Sigmoid colon (tissue), 4 donors: ENCODE measurements at regions not wholly inside any gene's neighbourhood (a gene's known extent, or its start where the extent isn't known, plus 50 kb on each side); places are given as distances from the start of the nearest gene placed in this dataset.

Source experiments
- EP300 ChIP-seq, 4 donors: sonication (generic); formaldehyde crosslinking; IDR thresholded peaks; one replicate each; pipeline ENCODE4 v1.6.1; 2017; ENCODE audit warnings: antibody characterized with exemption in 4 of 4
- TF ChIP-seq, protein P1 (sequence below), 4 experiments: fragments of 450-650 bp in 3 of 4; fragments of 200-600 bp in 1 of 4; IDR thresholded peaks; one replicate each; pipeline ENCODE4 v1.5.1; 2016 to 2019; ENCODE audit warnings: antibody characterized with exemption in 4 of 4, mild to moderate bottlenecking in 3 of 4, moderate library complexity in 2 of 4

DNA sequence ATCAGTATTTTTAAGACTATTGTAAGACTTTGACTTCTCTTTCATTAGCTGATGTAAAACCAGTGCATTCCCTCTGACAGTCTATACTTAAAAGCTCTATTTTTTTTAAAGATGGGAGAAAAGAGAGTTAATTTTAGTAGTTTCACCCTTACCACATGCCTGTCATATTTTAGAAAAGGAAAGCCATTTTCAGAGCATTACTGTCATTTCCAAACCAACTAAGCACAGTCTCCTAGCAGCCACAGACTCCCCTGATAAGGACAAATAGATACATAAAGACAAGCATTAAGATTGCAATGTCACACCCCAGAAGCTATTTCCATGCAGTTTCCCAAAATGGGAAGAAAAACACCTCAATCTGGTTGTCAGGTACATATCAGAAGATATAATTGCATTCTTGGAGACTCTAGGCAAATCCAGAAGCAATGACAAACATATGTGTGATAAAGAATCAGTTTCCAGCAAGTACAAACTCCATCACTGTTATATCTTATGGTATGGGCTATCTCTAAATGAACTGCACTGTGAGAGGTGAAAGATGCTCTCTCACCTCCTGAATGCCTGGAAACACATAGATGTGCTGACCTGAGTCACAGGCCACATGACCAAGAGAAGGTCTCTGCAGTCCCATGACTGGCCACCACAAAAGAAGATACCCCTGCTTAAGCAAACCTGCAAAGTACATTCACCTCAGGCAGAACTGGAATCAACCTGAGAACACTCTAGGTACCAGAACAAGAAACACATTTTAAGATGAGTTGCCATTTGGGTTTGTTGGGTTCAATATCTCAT is 303.3 kb downstream of the POU4F1 start:
- TF ChIP-seq, protein P1, sequence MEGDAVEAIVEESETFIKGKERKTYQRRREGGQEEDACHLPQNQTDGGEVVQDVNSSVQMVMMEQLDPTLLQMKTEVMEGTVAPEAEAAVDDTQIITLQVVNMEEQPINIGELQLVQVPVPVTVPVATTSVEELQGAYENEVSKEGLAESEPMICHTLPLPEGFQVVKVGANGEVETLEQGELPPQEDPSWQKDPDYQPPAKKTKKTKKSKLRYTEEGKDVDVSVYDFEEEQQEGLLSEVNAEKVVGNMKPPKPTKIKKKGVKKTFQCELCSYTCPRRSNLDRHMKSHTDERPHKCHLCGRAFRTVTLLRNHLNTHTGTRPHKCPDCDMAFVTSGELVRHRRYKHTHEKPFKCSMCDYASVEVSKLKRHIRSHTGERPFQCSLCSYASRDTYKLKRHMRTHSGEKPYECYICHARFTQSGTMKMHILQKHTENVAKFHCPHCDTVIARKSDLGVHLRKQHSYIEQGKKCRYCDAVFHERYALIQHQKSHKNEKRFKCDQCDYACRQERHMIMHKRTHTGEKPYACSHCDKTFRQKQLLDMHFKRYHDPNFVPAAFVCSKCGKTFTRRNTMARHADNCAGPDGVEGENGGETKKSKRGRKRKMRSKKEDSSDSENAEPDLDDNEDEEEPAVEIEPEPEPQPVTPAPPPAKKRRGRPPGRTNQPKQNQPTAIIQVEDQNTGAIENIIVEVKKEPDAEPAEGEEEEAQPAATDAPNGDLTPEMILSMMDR (IDR thresholded peaks at IDR 0.05): no peak
- TF ChIP-seq EP300 (IDR thresholded peaks at IDR 0.05): no peak
